HEK293 (cell line): ENCODE measurements at regions not wholly inside any gene's neighbourhood (a gene's known extent, or its start where the extent isn't known, plus 50 kb on each side); places are given as distances from the start of the nearest gene placed in this dataset.

ENCODE experiments used
- CTCF ChIP-seq: fragments of 450-650 bp; formaldehyde crosslinking; IDR thresholded peaks from 2 replicates; pipeline ENCODE4 v1.5.1; 2016; ENCODE audit warnings: missing biosample characterization, missing genetic modification characterization
- ZNF133 ChIP-seq: fragments of 450-650 bp; formaldehyde crosslinking; IDR thresholded peaks from 2 replicates; pipeline ENCODE4 v1.5.1; 2016; ENCODE audit warnings: missing biosample characterization, missing genetic modification characterization

GRCh38 chr5:114948986-114949621 is 220.6 kb downstream of the TRIM36 start:
- TF ChIP-seq ZNF133 (tag by site-specific recombination) (no peak), CTCF (no peak)
